Upper lobe of right lung (tissue), 1 donor: ENCODE measurements at regions not wholly inside any gene's neighbourhood (a gene's known extent, or its start where the extent isn't known, plus 50 kb on each side); places are given as distances from the start of the nearest gene placed in this dataset.

Experiments
- ATAC-seq: fragments of 200-7000 bp; cut with Tn5 transposase; one replicate; pipeline ENCODE4 v1.9.1; 2020; ENCODE audit warnings: mild to moderate bottlenecking, moderate library complexity
- DNase-seq: peaks from one replicate; pipeline ENCODE4 v3.0.0-alpha.2; 2020
- H3K27ac ChIP-seq: fragments of 200-600 bp; one replicate; pipeline ENCODE4 v1.8.0; 2022
- H3K27me3 ChIP-seq: fragments of 200-600 bp; one replicate; pipeline ENCODE4 v1.8.0; 2022; ENCODE audit warnings: mild to moderate bottlenecking
- H3K36me3 ChIP-seq: fragments of 200-600 bp; one replicate; pipeline ENCODE4 v1.8.0; 2022
- H3K4me1 ChIP-seq: fragments of 200-600 bp; one replicate; pipeline ENCODE4 v1.8.0; 2022
- H3K4me3 ChIP-seq: fragments of 200-600 bp; one replicate; pipeline ENCODE4 v1.8.0; 2022; ENCODE audit warnings: mild to moderate bottlenecking
- H3K9me3 ChIP-seq: fragments of 200-600 bp; one replicate; pipeline ENCODE4 v1.8.0; 2022
- intact Hi-C: fragments of 100-400 bp; cut with DNase I; formaldehyde crosslinking; loops from one replicate; pipeline ENCODE4 v1.11.0; 2022
- TF ChIP-seq, protein P1 (sequence below): fragments of 200-600 bp; IDR thresholded peaks from one replicate; pipeline ENCODE4 v1.8.0; 2022; ENCODE audit warnings: antibody characterized with exemption
- donor health status: DM: no; HTN: yes; CAD: no; lungs with severe emphysema.

DNA sequence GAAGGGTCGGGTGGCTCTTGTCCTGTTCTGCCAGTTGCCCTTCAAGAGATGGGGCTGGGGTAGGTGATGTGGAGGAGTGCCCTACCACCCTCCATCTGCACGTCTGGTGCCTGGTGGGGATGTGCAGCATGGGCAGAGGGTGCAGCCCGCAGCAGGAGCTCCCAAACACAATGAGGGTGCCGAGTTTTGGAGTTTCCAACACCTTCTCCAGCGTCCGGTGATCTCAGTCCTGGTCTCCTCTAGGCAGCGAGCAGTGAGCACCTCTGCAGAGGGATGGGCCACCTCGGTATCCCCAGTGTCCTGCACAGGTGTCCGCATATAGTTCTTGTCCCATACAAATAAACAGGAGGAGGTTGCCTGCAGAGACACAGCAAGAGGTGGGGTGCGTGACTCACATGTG lies 136.0 kb downstream of the ENGASE start:
- Histone ChIP-seq H3K27me3 (peaks cover 41% of the 10 kb centered on the region), H3K9me3 (no peaks in the 10 kb centered on the region), H3K36me3 (no peaks in the 10 kb centered on the region), H3K27ac (no peak overlapping the region), H3K4me3 (no peak overlapping the region), H3K4me1 (no peaks in the 10 kb centered on the region)
- ATAC-seq (no peak), DNase-seq (no peak)
- intact Hi-C loops, result no loop called here
- TF ChIP-seq, protein P1, sequence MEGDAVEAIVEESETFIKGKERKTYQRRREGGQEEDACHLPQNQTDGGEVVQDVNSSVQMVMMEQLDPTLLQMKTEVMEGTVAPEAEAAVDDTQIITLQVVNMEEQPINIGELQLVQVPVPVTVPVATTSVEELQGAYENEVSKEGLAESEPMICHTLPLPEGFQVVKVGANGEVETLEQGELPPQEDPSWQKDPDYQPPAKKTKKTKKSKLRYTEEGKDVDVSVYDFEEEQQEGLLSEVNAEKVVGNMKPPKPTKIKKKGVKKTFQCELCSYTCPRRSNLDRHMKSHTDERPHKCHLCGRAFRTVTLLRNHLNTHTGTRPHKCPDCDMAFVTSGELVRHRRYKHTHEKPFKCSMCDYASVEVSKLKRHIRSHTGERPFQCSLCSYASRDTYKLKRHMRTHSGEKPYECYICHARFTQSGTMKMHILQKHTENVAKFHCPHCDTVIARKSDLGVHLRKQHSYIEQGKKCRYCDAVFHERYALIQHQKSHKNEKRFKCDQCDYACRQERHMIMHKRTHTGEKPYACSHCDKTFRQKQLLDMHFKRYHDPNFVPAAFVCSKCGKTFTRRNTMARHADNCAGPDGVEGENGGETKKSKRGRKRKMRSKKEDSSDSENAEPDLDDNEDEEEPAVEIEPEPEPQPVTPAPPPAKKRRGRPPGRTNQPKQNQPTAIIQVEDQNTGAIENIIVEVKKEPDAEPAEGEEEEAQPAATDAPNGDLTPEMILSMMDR, result no peak

DNA sequence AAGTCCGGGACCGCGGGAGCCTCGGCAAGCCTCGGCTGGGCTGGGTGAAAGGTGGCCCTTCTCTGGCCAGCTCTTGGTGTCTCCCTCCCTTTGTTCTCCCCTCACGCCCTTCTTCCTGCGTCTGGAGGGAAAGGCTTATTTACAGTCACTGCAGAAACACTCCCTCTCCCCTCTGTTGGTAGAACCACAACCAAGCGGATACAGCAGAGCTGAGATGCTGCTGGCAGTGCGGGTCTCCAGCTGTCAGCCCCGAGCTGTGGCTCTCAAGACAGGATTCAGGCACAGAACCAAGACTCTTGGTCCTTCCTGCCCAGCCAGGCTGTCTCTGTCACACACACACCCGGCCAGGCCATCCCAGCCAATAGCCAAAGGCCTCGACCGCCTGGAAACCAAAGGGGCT lies 133.3 kb downstream of the ENGASE start:
- no peaks in the 10 kb centered on the region for H3K9me3 ChIP-seq
- TF ChIP-seq, protein P1, result no peak
- no peak overlapping the region for H3K27ac ChIP-seq
- no peak for ATAC-seq
- no peak overlapping the region for H3K4me3 ChIP-seq
- no peaks in the 10 kb centered on the region for H3K36me3 ChIP-seq
- DNase-seq, result no peak
- H3K27me3 ChIP-seq, result peaks cover 20% of the 10 kb centered on the region
- no peaks in the 10 kb centered on the region for H3K4me1 ChIP-seq
- intact Hi-C loops, result no loop called here

DNA sequence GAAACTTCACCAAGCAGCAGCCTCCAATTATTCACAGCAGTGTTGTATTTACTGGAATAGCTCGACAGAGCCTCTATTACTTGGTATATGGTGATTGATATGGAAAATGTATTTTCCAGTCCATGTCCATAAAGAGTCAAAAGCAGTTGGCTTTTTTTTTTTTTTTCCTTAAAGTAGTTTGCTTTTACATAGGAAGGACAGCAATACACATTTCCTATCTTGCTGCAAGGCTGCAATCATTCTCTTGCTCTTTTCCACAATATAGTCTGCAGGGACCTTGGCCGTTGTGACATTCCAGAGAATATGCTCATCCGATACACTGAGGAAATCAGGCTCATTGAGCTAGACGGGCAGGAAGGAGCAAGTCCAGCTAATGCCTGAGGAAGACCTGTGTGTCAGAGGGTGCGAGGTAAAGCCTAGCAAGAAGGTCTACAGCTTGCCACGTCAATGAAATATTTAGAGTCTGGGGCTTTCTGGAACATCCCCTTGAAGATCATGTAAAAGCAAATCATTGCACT lies 131.1 kb downstream of the ENGASE start:
- no peak for ATAC-seq
- DNase-seq, result no peak
- TF ChIP-seq, protein P1, result no peak
- Histone ChIP-seq H3K4me1 (no peaks in the 10 kb centered on the region), H3K9me3 (no peaks in the 10 kb centered on the region), H3K27ac (no peak overlapping the region), H3K4me3 (no peak overlapping the region), H3K36me3 (no peaks in the 10 kb centered on the region), H3K27me3 (peaks cover 18% of the 10 kb centered on the region)
- intact Hi-C loops, result no loop called here

DNA sequence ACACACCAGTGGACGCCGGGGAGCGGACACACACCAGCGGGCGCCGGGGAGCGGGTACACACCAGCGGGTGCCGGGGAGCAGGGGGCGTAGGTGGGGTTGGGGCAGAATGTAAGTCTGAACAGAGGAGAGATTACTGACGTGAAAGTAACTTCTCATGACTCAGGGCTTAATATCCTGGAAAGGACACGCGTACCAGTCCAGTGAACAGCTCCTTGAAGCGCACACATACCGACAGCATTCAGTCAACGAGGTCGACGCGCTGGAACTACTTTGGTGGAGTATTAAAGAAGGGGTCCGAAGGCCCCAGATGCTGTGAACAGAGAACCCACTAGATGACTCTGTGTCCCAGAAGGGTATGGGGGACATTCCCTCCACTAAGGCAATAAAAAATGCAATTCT lies 129.6 kb downstream of the ENGASE start:
- Histone ChIP-seq H3K4me1 (no peaks in the 10 kb centered on the region), H3K27ac (no peak overlapping the region), H3K9me3 (no peaks in the 10 kb centered on the region), H3K36me3 (no peaks in the 10 kb centered on the region), H3K4me3 (no peak overlapping the region), H3K27me3 (peaks cover 29% of the 10 kb centered on the region)
- TF ChIP-seq, protein P1, result no peak
- ATAC-seq (no peak), DNase-seq (no peak)
- intact Hi-C loops, result no loop called here

DNA sequence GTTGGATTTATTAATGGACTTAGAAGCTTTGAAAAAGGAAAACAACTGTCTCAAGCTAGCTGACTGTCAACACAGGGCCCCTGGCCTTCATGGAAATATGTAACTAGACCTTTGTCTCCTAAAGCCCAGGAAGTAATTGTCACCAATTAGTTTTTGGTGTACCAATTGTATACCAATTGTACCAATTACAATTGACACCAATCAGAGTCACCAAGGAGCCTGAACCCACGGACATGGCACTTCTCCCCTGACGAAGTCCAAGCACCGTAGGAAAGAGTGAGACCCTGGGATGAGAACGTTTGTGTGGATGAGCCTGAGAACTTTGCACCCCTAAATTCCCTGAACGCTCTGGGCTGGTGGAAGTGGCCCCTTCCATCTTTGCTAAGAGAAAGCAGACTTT lies 129.0 kb downstream of the ENGASE start:
- Histone ChIP-seq H3K9me3 (no peaks in the 10 kb centered on the region), H3K36me3 (no peaks in the 10 kb centered on the region), H3K4me3 (no peak overlapping the region), H3K27ac (no peak overlapping the region), H3K27me3 (peaks cover 30% of the 10 kb centered on the region), H3K4me1 (no peaks in the 10 kb centered on the region)
- intact Hi-C loops, result no loop called here
- no peak for ATAC-seq
- TF ChIP-seq, protein P1, result no peak
- DNase-seq, result no peak

- Histone ChIP-seq H3K4me1 (no peaks in the 10 kb centered on the region), H3K27ac (no peak overlapping the region), H3K36me3 (no peaks in the 10 kb centered on the region), H3K4me3 (no peak overlapping the region), H3K27me3 (peaks cover 30% of the 10 kb centered on the region), H3K9me3 (no peaks in the 10 kb centered on the region)
- no peak for ATAC-seq
- intact Hi-C loops, result no loop called here
- DNase-seq, result no peak
- TF ChIP-seq, protein P1, result no peak
Observed at GRCh38 chr17:79203016-79203415, 128.4 kb downstream of the ENGASE start.
